Naive thymus-derived CD4-positive, alpha-beta T cell (primary cell): ENCODE measurements at regions not wholly inside any gene's neighbourhood (a gene's known extent, or its start where the extent isn't known, plus 50 kb on each side); places are given as distances from the start of the nearest gene placed in this dataset.

Source experiments
- ATAC-seq: fragments of 150-1000 bp; cut with Tn5 transposase; 2 replicates; pipeline ENCODE4 v1.10.0; 2021; ENCODE audit warnings: mild to moderate bottlenecking, moderate library complexity
- CTCF ChIA-PET: fragments of 350-600 bp; sonication (Branson Sonifier 250); formaldehyde crosslinking; loops from one replicate; lab custom pipeline; 2021; ENCODE audit warnings: antibody characterized with exemption; lab: Charles Lee
- POLR2A ChIA-PET: fragments of 350-600 bp; sonication (Branson Sonifier 250); formaldehyde crosslinking; loops from one replicate; lab custom pipeline; 2021; ENCODE audit warnings: antibody characterized with exemption, inconsistent platforms; lab: Charles Lee
- DNase-seq, 9 donors: peaks; one replicate each; pipeline versions ENCODE4 v3.0.0 to v3.0.0-alpha.2; 2020 to 2022; ENCODE audit warnings: mixed read lengths in 1 of 9
- H3K27ac ChIP-seq: one replicate; pipeline ENCODE4 v1.7.0; 2013; ENCODE audit warnings: mild to moderate bottlenecking, low read depth, low read length, moderate library complexity
- H3K27me3 ChIP-seq, 2 donors: one replicate each; pipeline ENCODE4 v1.7.0; 2013; ENCODE audit warnings: low read length in 2 of 2, mild to moderate bottlenecking in 2 of 2, moderate library complexity in 2 of 2; ENCODE audit not compliant: control insufficient read depth in 2 of 2, insufficient read depth in 2 of 2
- H3K36me3 ChIP-seq, 3 experiments: 1 replicate in 2 of 3; 2 replicates in 1 of 3; pipeline ENCODE4 v1.7.0; 2013; ENCODE audit warnings: low read length in 3 of 3, mild to moderate bottlenecking in 3 of 3, moderate library complexity in 1 of 3; ENCODE audit not compliant: insufficient read depth in 3 of 3, control insufficient read depth in 2 of 3
- H3K4me1 ChIP-seq, 2 donors: one replicate each; pipeline ENCODE4 v1.7.0; 2013; ENCODE audit warnings: low read length in 2 of 2, mild to moderate bottlenecking in 2 of 2, moderate library complexity in 1 of 2; ENCODE audit not compliant: control insufficient read depth in 2 of 2, insufficient read depth in 2 of 2
- H3K4me3 ChIP-seq: 2 replicates; pipeline ENCODE4 v1.7.0; 2013; ENCODE audit warnings: mild to moderate bottlenecking, low read length
- H3K9me3 ChIP-seq, 3 experiments: 1 replicate in 2 of 3; 2 replicates in 1 of 3; pipeline ENCODE4 v1.7.0; 2013; ENCODE audit warnings: low read length in 3 of 3; ENCODE audit not compliant: control insufficient read depth in 2 of 3
- H3K27ac Mint-ChIP-seq, 9 donors: one replicate each; pipeline ENCODE4 v1.8.0; 2020 to 2022; ENCODE audit warnings: mixed read lengths in 9 of 9, mild to moderate bottlenecking in 8 of 9, moderate library complexity in 5 of 9, inconsistent platforms in 2 of 9
- H3K27me3 Mint-ChIP-seq, 5 donors: one replicate each; pipeline ENCODE4 v1.8.0; 2021 to 2022; ENCODE audit warnings: mixed read lengths in 5 of 5, mild to moderate bottlenecking in 1 of 5
- H3K36me3 Mint-ChIP-seq, 5 donors: one replicate each; pipeline ENCODE4 v1.8.0; 2020 to 2022; ENCODE audit warnings: mixed read lengths in 5 of 5, mild to moderate bottlenecking in 3 of 5, inconsistent platforms in 1 of 5
- H3K4me1 Mint-ChIP-seq, 7 donors: one replicate each; pipeline ENCODE4 v1.8.0; 2020 to 2022; ENCODE audit warnings: mixed read lengths in 7 of 7, mild to moderate bottlenecking in 3 of 7, inconsistent platforms in 1 of 7
- H3K4me3 Mint-ChIP-seq, 10 donors: one replicate each; pipeline ENCODE4 v1.8.0; 2020 to 2022; ENCODE audit warnings: mild to moderate bottlenecking in 10 of 10, mixed read lengths in 10 of 10, moderate library complexity in 6 of 10, inconsistent platforms in 2 of 10
- H3K9me3 Mint-ChIP-seq, 11 donors: one replicate each; pipeline ENCODE4 v1.8.0; 2020 to 2022; ENCODE audit warnings: mixed read lengths in 11 of 11, mild to moderate bottlenecking in 4 of 11, inconsistent platforms in 1 of 11, moderate library complexity in 1 of 11
- intact Hi-C, 2 donors: fragments of 100-400 bp; cut with micrococcal nuclease; formaldehyde crosslinking; loops; one replicate each; pipeline ENCODE4 v1.15.1; 2023

- ChIA-PET CTCF (no interaction called here), POLR2A (no interaction called here)
- intact Hi-C loops = no loop called here
- no peaks in the 10 kb centered on the region for H3K9me3 ChIP-seq
- H3K4me3 ChIP-seq = no peak overlapping the region
- H3K9me3 Mint-ChIP-seq = peaks cover 0 to 6% (median 2%) of the 10 kb centered on the region in 11 donors
- ATAC-seq (no peak), DNase-seq (no peak)
- no peaks in the 10 kb centered on the region for H3K27me3 Mint-ChIP-seq
- no peak overlapping the region for H3K4me3 Mint-ChIP-seq
- no peak overlapping the region for H3K27ac Mint-ChIP-seq
- no peaks in the 10 kb centered on the region for H3K4me1 ChIP-seq
- H3K4me1 Mint-ChIP-seq = no peaks in the 10 kb centered on the region
- no peaks in the 10 kb centered on the region for H3K27me3 ChIP-seq
- H3K36me3 Mint-ChIP-seq = no peaks in the 10 kb centered on the region
- no peak overlapping the region for H3K27ac ChIP-seq
- no peaks in the 10 kb centered on the region for H3K36me3 ChIP-seq
These were observed 444.2 kb upstream of the JAG1 start for GRCh38 chr20:11117808-11118528.

- no peaks in the 10 kb centered on the region for H3K36me3 Mint-ChIP-seq
- no peak overlapping the region for H3K4me3 ChIP-seq
- peaks cover 0 to 8% (median 3%) of the 10 kb centered on the region in 11 donors for H3K9me3 Mint-ChIP-seq
- no peaks in the 10 kb centered on the region for H3K9me3 ChIP-seq
- H3K27me3 ChIP-seq = no peaks in the 10 kb centered on the region
- H3K36me3 ChIP-seq = no peaks in the 10 kb centered on the region
- no peak overlapping the region for H3K27ac Mint-ChIP-seq
- H3K4me1 ChIP-seq = no peaks in the 10 kb centered on the region
- H3K4me1 Mint-ChIP-seq = no peaks in the 10 kb centered on the region
- CTCF ChIA-PET = no interaction called here
- H3K27me3 Mint-ChIP-seq = no peaks in the 10 kb centered on the region
- no peak for ATAC-seq
- no peak for DNase-seq
- POLR2A ChIA-PET = no interaction called here
- no peak overlapping the region for H3K27ac ChIP-seq
- intact Hi-C loops = no loop called here
- H3K4me3 Mint-ChIP-seq = no peak overlapping the region
These were observed 445.1 kb upstream of the JAG1 start for GRCh38 chr20:11118802-11119380.

- no peak for DNase-seq
- no peak overlapping the region for H3K4me3 ChIP-seq
- H3K27me3 Mint-ChIP-seq = peaks cover 0 to 6% (median 0%) of the 10 kb centered on the region in 5 donors
- H3K36me3 Mint-ChIP-seq = peaks cover 0 to 7% (median 0%) of the 10 kb centered on the region in 5 donors
- ChIA-PET CTCF (no interaction called here), POLR2A (no interaction called here)
- H3K27me3 ChIP-seq = no peaks in the 10 kb centered on the region
- no peaks in the 10 kb centered on the region for H3K4me1 Mint-ChIP-seq
- H3K4me3 Mint-ChIP-seq = no peak overlapping the region
- H3K4me1 ChIP-seq = no peaks in the 10 kb centered on the region
- H3K36me3 ChIP-seq = no peaks in the 10 kb centered on the region
- H3K27ac Mint-ChIP-seq = no peak overlapping the region
- H3K9me3 ChIP-seq = no peaks in the 10 kb centered on the region
- intact Hi-C loops = no loop called here
- peaks cover 0 to 8% (median 5%) of the 10 kb centered on the region in 11 donors for H3K9me3 Mint-ChIP-seq
- ATAC-seq = no peak
- no peak overlapping the region for H3K27ac ChIP-seq
These were observed 445.8 kb upstream of the JAG1 start for GRCh38 chr20:11119573-11119972.

GRCh38 chr20:11120431-11120830 is 446.6 kb upstream of the JAG1 start:
- no peaks in the 10 kb centered on the region for H3K27me3 ChIP-seq
- H3K4me3 ChIP-seq = no peak overlapping the region
- H3K4me1 Mint-ChIP-seq = no peaks in the 10 kb centered on the region
- DNase-seq = no peak
- H3K9me3 ChIP-seq = no peaks in the 10 kb centered on the region
- intact Hi-C loops = no loop called here
- no peak overlapping the region for H3K4me3 Mint-ChIP-seq
- no peak overlapping the region for H3K27ac ChIP-seq
- H3K9me3 Mint-ChIP-seq = peaks cover 0 to 8% (median 5%) of the 10 kb centered on the region in 11 donors
- H3K27me3 Mint-ChIP-seq = peaks cover 0 to 9% (median 0%) of the 10 kb centered on the region in 5 donors
- no peak overlapping the region for H3K27ac Mint-ChIP-seq
- H3K36me3 ChIP-seq = no peaks in the 10 kb centered on the region
- no peak for ATAC-seq
- POLR2A ChIA-PET = no interaction called here
- CTCF ChIA-PET = no interaction called here
- H3K36me3 Mint-ChIP-seq = peaks cover 0 to 9% (median 0%) of the 10 kb centered on the region in 5 donors
- no peaks in the 10 kb centered on the region for H3K4me1 ChIP-seq

GRCh38 chr20:11124849-11125505 is 451.2 kb upstream of the JAG1 start:
- DNase-seq = no peak
- H3K9me3 Mint-ChIP-seq = peaks cover 0 to 17% (median 9%) of the 10 kb centered on the region in 11 donors
- peaks cover 0 to 9% (median 0%) of the 10 kb centered on the region in 5 donors for H3K27me3 Mint-ChIP-seq
- Histone ChIP-seq H3K4me3 (no peak overlapping the region), H3K27me3 (no peaks in the 10 kb centered on the region), H3K4me1 (no peaks in the 10 kb centered on the region), H3K27ac (no peak overlapping the region), H3K9me3 (no peaks in the 10 kb centered on the region), H3K36me3 (no peaks in the 10 kb centered on the region)
- ChIA-PET CTCF (no interaction called here), POLR2A (no interaction called here)
- intact Hi-C loops = no loop called here
- H3K36me3 Mint-ChIP-seq = peaks cover 0 to 9% (median 0%) of the 10 kb centered on the region in 5 donors
- H3K27ac Mint-ChIP-seq = no peak overlapping the region
- no peaks in the 10 kb centered on the region for H3K4me1 Mint-ChIP-seq
- H3K4me3 Mint-ChIP-seq = no peak overlapping the region
- peak; percentile 40 for ATAC-seq

GRCh38 chr20:11128220-11128718 is 454.5 kb upstream of the JAG1 start:
- H3K4me3 Mint-ChIP-seq = no peak overlapping the region

More at GRCh38 chr20:11128220-11128718, 454.5 kb upstream of the JAG1 start:
- ChIA-PET CTCF (no interaction called here), POLR2A (no interaction called here)
- H3K27ac ChIP-seq = no peak overlapping the region
- H3K27me3 ChIP-seq = no peaks in the 10 kb centered on the region
- ATAC-seq = no peak
- Mint-ChIP-seq H3K27ac (no peak overlapping the region), H3K27me3 (peaks cover 0 to 9% (median 0%) of the 10 kb centered on the region in 5 donors), H3K9me3 (peaks cover 0 to 22% (median 10%) of the 10 kb centered on the region in 11 donors), H3K4me1 (no peaks in the 10 kb centered on the region), H3K36me3 (peaks cover 0 to 9% (median 0%) of the 10 kb centered on the region in 5 donors)
- no peaks in the 10 kb centered on the region for H3K9me3 ChIP-seq
- no peaks in the 10 kb centered on the region for H3K36me3 ChIP-seq
- intact Hi-C loops = no loop called here
- no peak overlapping the region for H3K4me3 ChIP-seq
- H3K4me1 ChIP-seq = no peaks in the 10 kb centered on the region
- no peak for DNase-seq
